Endodermal cell (in vitro differentiated cells): ENCODE measurements at regions not wholly inside any gene's neighbourhood (a gene's known extent, or its start where the extent isn't known, plus 50 kb on each side); places are given as distances from the start of the nearest gene placed in this dataset.

ENCODE experiments used
- DNase-seq: peaks from one replicate; pipeline ENCODE4 v3.0.0-alpha.2; 2017
- H3K27ac ChIP-seq: 2 replicates; pipeline ENCODE4 v1.5.1; 2013; ENCODE audit warnings: mild to moderate bottlenecking, low read depth, low read length, moderate library complexity
- H3K27me3 ChIP-seq: 2 replicates; pipeline ENCODE4 v1.6.1; 2013; ENCODE audit warnings: mild to moderate bottlenecking, low read length, moderate library complexity; ENCODE audit not compliant: insufficient read depth, control insufficient read depth, poor library complexity, severe bottlenecking
- H3K36me3 ChIP-seq: 2 replicates; pipeline ENCODE4 v1.7.0; 2013; ENCODE audit warnings: mild to moderate bottlenecking, low read length, moderate library complexity; ENCODE audit not compliant: control insufficient read depth, insufficient read depth
- H3K4me1 ChIP-seq: one replicate; pipeline ENCODE4 v1.7.0; 2013; ENCODE audit warnings: low read length; ENCODE audit not compliant: control insufficient read depth, insufficient read depth
- H3K4me3 ChIP-seq: 2 replicates; pipeline ENCODE4 v1.5.1; 2013; ENCODE audit warnings: mild to moderate bottlenecking, low read length, moderate library complexity
- H3K9ac ChIP-seq: 2 replicates; pipeline ENCODE4 v1.6.1; 2013; ENCODE audit warnings: mild to moderate bottlenecking, low read length, moderate library complexity; ENCODE audit not compliant: poor library complexity, severe bottlenecking; ENCODE audit errors: extremely low read depth
- H3K9me3 ChIP-seq: 2 replicates; pipeline ENCODE4 v1.6.1; 2013; ENCODE audit warnings: mild to moderate bottlenecking, low read length, moderate library complexity; ENCODE audit not compliant: control insufficient read depth
- H3K27ac Mint-ChIP-seq: 2 replicates; pipeline ENCODE4 v1.8.0; 2020; ENCODE audit warnings: mixed read lengths
- H3K27me3 Mint-ChIP-seq: 2 replicates; pipeline ENCODE4 v1.8.0; 2021; ENCODE audit warnings: mild to moderate bottlenecking, mixed read lengths; ENCODE audit not compliant: insufficient read depth
- H3K36me3 Mint-ChIP-seq: 2 replicates; pipeline ENCODE4 v1.8.0; 2020; ENCODE audit warnings: low read depth, mixed read lengths
- H3K4me1 Mint-ChIP-seq: 2 replicates; pipeline ENCODE4 v1.8.0; 2020; ENCODE audit warnings: mixed read lengths
- H3K4me3 Mint-ChIP-seq: 2 replicates; pipeline ENCODE4 v1.8.0; 2020; ENCODE audit warnings: mild to moderate bottlenecking, moderate library complexity, mixed read lengths
- H3K9me3 Mint-ChIP-seq: 2 replicates; pipeline ENCODE4 v1.8.0; 2020; ENCODE audit warnings: mild to moderate bottlenecking, mixed read lengths
- WGBS, 2 experiments: methylation state at CpG; one replicate each; pipeline versions ENCODE4 v1.1.5 to v1.1.7; 2013; ENCODE audit warnings: missing lambda C conversion rate in 2 of 2, mixed read lengths in 1 of 2; ENCODE audit not compliant: insufficient coverage in 1 of 2, insufficient read length in 1 of 2; 5-methylcytosine and 5-hydroxymethylcytosine counted together
- TF ChIP-seq, protein P1 (sequence below): fragments of 200-600 bp; sonication (generic); conservative IDR thresholded peaks from 2 replicates; pipeline ENCODE4 v1.5.0; 2021; ENCODE audit warnings: antibody characterized with exemption, mild to moderate bottlenecking

DNA sequence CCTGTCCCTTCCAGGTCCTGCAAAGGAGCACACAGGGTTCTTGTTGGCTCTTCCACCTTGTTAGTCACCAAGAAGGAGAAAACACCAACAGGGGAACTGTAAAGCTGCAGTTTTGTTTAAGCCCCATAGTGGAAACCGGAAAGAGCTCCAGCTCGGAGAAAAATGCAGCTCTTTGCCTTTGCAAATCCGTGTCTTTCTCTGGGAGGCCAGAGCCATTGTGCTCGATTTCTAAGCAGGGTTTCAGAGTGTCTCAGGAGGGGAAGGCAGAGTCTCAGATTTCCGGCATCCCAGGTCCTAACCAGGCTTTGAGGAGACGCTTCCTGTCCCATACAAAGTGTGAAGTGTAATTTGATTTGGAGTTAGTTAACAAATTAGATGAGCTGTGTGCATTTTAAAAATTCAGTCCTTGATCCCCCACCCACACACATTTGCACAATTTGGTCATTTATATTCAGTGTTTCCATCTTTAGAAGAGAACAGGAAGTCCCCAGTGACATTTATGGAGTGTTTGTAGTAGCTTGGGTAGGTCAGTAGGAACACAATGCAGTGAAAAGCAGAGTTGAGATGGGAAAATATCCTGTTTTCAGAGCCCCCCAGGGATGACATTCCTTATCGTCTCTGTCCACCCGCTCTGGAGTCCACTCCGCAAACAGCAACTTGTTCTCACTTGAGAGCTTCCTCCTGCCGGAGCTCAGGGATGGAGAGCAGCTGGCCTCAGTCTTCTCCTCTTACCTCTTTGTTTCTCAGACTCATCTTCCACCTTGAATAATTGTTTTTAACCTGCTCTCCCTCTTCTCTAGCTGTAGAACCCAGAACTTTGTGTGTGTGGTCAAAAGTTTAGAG, 331.9 kb downstream of the SEC14L1 start:
- Histone ChIP-seq H3K9ac (no peak overlapping the region), H3K27me3 (no peaks in the 10 kb centered on the region), H3K36me3 (peaks cover 10% of the 10 kb centered on the region), H3K4me3 (no peak overlapping the region), H3K9me3 (no peaks in the 10 kb centered on the region), H3K4me1 (peaks cover 26% of the 10 kb centered on the region), H3K27ac (peak overlapping the region; percentile 95)
- H3K4me3 Mint-ChIP-seq = no peak overlapping the region
- WGBS, 2 experiments = 37 to 47% methylated on average over 9 to 10 of the region's 10 CpGs
- peaks cover 29% of the 10 kb centered on the region for H3K36me3 Mint-ChIP-seq
- peaks cover 67% of the 10 kb centered on the region for H3K4me1 Mint-ChIP-seq
- no peaks in the 10 kb centered on the region for H3K27me3 Mint-ChIP-seq
- H3K27ac Mint-ChIP-seq = peak overlapping the region; percentile 79
- DNase-seq = peak; percentile 85
- no peaks in the 10 kb centered on the region for H3K9me3 Mint-ChIP-seq
- TF ChIP-seq, protein P1, sequence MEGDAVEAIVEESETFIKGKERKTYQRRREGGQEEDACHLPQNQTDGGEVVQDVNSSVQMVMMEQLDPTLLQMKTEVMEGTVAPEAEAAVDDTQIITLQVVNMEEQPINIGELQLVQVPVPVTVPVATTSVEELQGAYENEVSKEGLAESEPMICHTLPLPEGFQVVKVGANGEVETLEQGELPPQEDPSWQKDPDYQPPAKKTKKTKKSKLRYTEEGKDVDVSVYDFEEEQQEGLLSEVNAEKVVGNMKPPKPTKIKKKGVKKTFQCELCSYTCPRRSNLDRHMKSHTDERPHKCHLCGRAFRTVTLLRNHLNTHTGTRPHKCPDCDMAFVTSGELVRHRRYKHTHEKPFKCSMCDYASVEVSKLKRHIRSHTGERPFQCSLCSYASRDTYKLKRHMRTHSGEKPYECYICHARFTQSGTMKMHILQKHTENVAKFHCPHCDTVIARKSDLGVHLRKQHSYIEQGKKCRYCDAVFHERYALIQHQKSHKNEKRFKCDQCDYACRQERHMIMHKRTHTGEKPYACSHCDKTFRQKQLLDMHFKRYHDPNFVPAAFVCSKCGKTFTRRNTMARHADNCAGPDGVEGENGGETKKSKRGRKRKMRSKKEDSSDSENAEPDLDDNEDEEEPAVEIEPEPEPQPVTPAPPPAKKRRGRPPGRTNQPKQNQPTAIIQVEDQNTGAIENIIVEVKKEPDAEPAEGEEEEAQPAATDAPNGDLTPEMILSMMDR = no peak

DNA sequence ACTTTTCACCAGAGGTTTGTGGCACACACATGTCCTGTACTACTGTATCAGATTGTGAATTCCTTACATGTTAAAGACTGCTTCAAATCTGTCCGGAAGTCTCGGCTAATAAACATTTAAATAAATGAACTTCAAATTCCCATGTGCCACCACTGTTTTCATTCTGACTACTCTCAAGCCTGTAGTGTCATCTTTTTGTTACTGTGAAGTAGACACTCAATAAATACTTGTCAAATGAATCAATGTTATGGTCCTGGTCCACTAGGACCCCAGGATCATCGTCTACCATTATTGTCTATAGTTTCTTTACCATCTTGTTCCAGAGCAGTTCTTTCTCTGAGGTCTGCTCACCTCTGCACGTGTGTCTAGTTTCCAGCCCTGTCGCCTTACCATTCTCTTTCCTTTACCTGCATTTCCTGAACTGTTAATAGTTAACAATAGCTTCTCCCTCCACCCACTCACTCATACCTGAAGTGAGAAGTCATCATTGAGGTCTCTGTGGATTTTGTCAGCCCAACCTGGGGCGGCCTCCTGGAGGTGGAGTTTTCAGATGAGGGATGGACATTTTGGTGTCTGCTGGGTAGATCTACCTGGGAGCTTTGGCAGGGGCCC, 333.0 kb downstream of the SEC14L1 start:
- Histone ChIP-seq H3K4me1 (peaks cover 26% of the 10 kb centered on the region), H3K4me3 (no peak overlapping the region), H3K9me3 (no peaks in the 10 kb centered on the region), H3K9ac (no peak overlapping the region), H3K36me3 (peaks cover 10% of the 10 kb centered on the region), H3K27me3 (no peaks in the 10 kb centered on the region), H3K27ac (peak overlapping the region; percentile 95)
- peaks cover 62% of the 10 kb centered on the region for H3K4me1 Mint-ChIP-seq
- peaks cover 23% of the 10 kb centered on the region for H3K36me3 Mint-ChIP-seq
- TF ChIP-seq, protein P1 = no peak
- no peak overlapping the region for H3K4me3 Mint-ChIP-seq
- H3K27me3 Mint-ChIP-seq = no peaks in the 10 kb centered on the region
- H3K9me3 Mint-ChIP-seq = no peaks in the 10 kb centered on the region
- 78 to 82% methylated on average over 5 to 6 of the region's 6 CpGs for whole genome bisulfite sequencing, 2 experiments
- H3K27ac Mint-ChIP-seq = peak overlapping the region; percentile 50
- DNase-seq = no peak

DNA sequence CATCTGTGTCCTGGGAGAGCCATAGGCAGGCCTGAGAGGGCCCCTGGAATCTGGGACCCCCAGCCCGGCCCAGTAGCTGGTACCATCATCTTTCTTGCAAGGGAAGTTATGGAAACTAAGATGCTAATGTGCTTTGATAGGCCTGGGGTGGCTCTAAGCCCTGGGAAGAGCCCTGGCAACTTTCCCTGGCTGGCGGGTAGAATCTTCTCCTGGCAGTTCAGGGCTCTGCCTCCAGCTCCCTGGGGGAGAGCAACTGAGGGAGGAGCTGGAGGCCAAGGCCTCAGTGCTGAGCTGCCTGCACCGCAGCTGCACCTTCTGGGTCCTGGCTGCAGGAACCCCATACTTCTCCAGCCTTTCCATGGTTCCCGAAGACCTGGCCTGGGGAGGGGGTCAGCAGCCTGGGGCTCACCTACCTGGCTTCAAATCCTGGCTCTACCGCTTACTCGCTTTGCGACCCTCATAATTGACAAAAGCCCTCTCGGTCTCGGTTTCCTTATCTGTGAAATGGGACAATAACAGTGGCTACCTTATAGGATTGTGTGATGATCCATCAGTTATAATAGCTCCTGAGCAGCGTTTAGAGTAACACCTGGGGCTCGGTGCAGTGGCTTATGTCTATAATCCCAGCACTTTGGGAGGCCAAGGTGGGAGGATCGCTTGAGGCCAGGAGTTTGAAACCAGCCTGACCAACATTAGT, 333.7 kb downstream of the SEC14L1 start:
- Histone ChIP-seq H3K4me1 (peaks cover 31% of the 10 kb centered on the region), H3K9me3 (no peaks in the 10 kb centered on the region), H3K4me3 (no peak overlapping the region), H3K9ac (no peak overlapping the region), H3K27me3 (no peaks in the 10 kb centered on the region), H3K27ac (peak overlapping the region; percentile 92), H3K36me3 (peaks cover 10% of the 10 kb centered on the region)
- 92 to 94% methylated on average over 12 of the region's 12 CpGs for WGBS, 2 experiments
- Mint-ChIP-seq H3K27ac (peak overlapping the region; percentile 50), H3K4me3 (no peak overlapping the region), H3K36me3 (peaks cover 18% of the 10 kb centered on the region), H3K9me3 (no peaks in the 10 kb centered on the region), H3K4me1 (peaks cover 66% of the 10 kb centered on the region), H3K27me3 (no peaks in the 10 kb centered on the region)
- TF ChIP-seq, protein P1 = no peak
- no peak for DNase-seq
